ENCODE measurements at regions not wholly inside any gene's neighbourhood (a gene's known extent, or its start where the extent isn't known, plus 50 kb on each side); places are given as distances from the start of the nearest gene placed in this dataset.

GRCh38 chr6:67863346-67863745 is 771.7 kb upstream of the ADGRB3 start:
- no peak for ATAC-seq
- Histone ChIP-seq H3K9me3 (no peaks in the 10 kb centered on the region), H3K27ac (no peak overlapping the region), H3K4me3 (no peak overlapping the region), H3K4me2 (no peak overlapping the region), H3K4me1 (no peaks in the 10 kb centered on the region)
- TF ChIP-seq NPAS2 (CRISPR knock-in tag; IDR thresholded peaks at IDR 0.05; ENCODE audit: borderline replicate concordance) = no peak
- no peak for TF ChIP-seq BHLHE40 (IDR thresholded peaks at IDR 0.05; ENCODE audit: low read depth, low read length)
- TF ChIP-seq CTCF (IDR thresholded peaks at IDR 0.05) = no peak
- no peak for TF ChIP-seq RCOR1 (IDR thresholded peaks at IDR 0.05; ENCODE audit: low read depth, low read length)
- TF ChIP-seq POLR2A (IDR thresholded peaks at IDR 0.05; ENCODE audit: low read length) = no peak
- no peak for TF ChIP-seq PBX3 (IDR thresholded peaks at IDR 0.05)
- POLR2A ChIA-PET = no interaction called here
- CTCF ChIA-PET = no interaction called here
- WGBS (ENCODE audit: missing lambda C conversion rate) = 33% methylated on average over 2 of the region's 2 CpGs
- DNase-seq (ENCODE audit: low read depth in 1 of 2, low spot score in 1 of 2) = no peak
- no peak for FAIRE-seq

DNA sequence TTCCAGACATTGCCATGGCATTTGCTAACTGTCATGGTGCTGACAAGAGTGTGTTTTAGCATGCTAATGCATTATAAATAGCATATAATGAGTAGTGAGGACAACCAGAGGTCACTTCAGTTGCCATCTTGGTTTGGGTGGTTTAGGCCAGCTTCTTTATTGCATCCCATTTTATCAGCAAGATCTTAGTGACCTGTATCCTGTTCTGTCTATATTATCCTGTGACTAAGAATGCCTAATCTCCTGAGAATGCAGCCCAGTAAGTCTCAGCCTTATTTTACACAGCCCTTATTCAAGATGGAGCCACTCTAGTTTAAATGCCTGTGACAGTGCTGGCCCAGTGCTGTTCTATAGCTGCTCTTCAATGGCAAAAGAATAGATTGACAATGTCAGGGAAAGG is 781.0 kb upstream of the ADGRB3 start:
- H3K27ac ChIP-seq = no peak overlapping the region
- no peak overlapping the region for H3K4me2 ChIP-seq
- H3K9me3 ChIP-seq = no peaks in the 10 kb centered on the region
- DNase-seq (ENCODE audit: low read depth in 1 of 2, low spot score in 1 of 2) (no peak), ATAC-seq (no peak), FAIRE-seq (no peak)
- TF ChIP-seq ZNF302 (CRISPR knock-in tag; IDR thresholded peaks at IDR 0.05) = no peak
- no peak for TF ChIP-seq HDAC2 (IDR thresholded peaks at IDR 0.05)
- no peak for TF ChIP-seq SMC3 (IDR thresholded peaks at IDR 0.05)
- no peak for TF ChIP-seq ESRRA (IDR thresholded peaks at IDR 0.05; ENCODE audit: borderline replicate concordance, low read length)
- TF ChIP-seq CHD4 (IDR thresholded peaks at IDR 0.05; ENCODE audit: borderline replicate concordance) = no peak
- no peak for TF ChIP-seq FOSL2 (IDR thresholded peaks at IDR 0.05)
- no peak for TF ChIP-seq FOSL2 (CRISPR knock-in tag; IDR thresholded peaks at IDR 0.05)
- TF ChIP-seq EP300 (IDR thresholded peaks at IDR 0.05) = no peak
- no peak for TF ChIP-seq PHF8 (IDR thresholded peaks at IDR 0.05; ENCODE audit: borderline replicate concordance, low read depth)
- TF ChIP-seq HOXA7 (CRISPR knock-in tag; IDR thresholded peaks at IDR 0.05) = no peak
- no peak for TF ChIP-seq EHMT2 (IDR thresholded peaks at IDR 0.05; ENCODE audit: low read depth)
- no peak for TF ChIP-seq KDM1A (IDR thresholded peaks at IDR 0.05; ENCODE audit: low read depth)
- no peaks in the 10 kb centered on the region for H3K4me1 ChIP-seq
- POLR2A ChIA-PET = no interaction called here
- CTCF ChIA-PET = no interaction called here
- no peak overlapping the region for H3K4me3 ChIP-seq

DNA sequence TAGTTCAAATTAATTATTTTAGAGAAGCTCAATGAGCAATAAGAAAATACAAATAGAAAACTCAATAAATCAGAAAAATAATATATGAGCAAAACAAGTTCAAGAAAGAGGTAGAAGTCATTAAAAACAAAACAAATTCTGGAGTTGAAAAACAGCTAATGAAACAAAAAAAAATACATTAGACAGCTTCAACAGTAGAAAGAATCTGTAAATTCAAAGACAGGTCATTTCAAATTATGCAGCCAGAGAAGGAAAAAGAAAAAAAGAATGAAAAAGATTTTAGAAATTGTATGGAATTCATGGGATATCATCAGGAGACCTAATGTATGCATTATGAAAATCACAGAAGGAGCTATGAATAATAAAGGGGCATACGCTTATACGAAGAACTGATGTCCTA is 795.3 kb upstream of the ADGRB3 start:
- WGBS (ENCODE audit: missing lambda C conversion rate) = 44% methylated on average over 2 of the region's 2 CpGs
- CTCF ChIA-PET = no interaction called here

More for the DNA sequence above, 795.3 kb upstream of the ADGRB3 start:
- TF ChIP-seq TP53 (CRISPR knock-in tag; IDR thresholded peaks at IDR 0.05) (no peak), JUNB (IDR thresholded peaks at IDR 0.05) (no peak), ZSCAN20 (CRISPR knock-in tag; IDR thresholded peaks at IDR 0.05) (no peak), NR3C1 (IDR thresholded peaks at IDR 0.05) (no peak), CBX2 (IDR thresholded peaks at IDR 0.05; ENCODE audit: borderline replicate concordance, low read depth) (no peak), FOXS1 (CRISPR knock-in tag; IDR thresholded peaks at IDR 0.05) (no peak), BHLHE40 (IDR thresholded peaks at IDR 0.05; ENCODE audit: low read depth, low read length) (no peak), PBX3 (IDR thresholded peaks at IDR 0.05) (no peak), FOSL2 (IDR thresholded peaks at IDR 0.05) (no peak), FOSL2 (CRISPR knock-in tag; IDR thresholded peaks at IDR 0.05) (no peak), MYC (IDR thresholded peaks at IDR 0.05; ENCODE audit: borderline replicate concordance, low read length) (no peak), ESRRA (IDR thresholded peaks at IDR 0.05; ENCODE audit: borderline replicate concordance, low read length) (no peak), HOXB13 (CRISPR knock-in tag; IDR thresholded peaks at IDR 0.05; ENCODE audit: low read depth) (no peak), PHF8 (IDR thresholded peaks at IDR 0.05; ENCODE audit: borderline replicate concordance, low read depth) (no peak), FOSB (CRISPR knock-in tag; IDR thresholded peaks at IDR 0.05) (no peak), HOXB5 (CRISPR knock-in tag; IDR thresholded peaks at IDR 0.05) (no peak)
- Histone ChIP-seq H3K4me3 (no peak overlapping the region), H3K4me2 (no peak overlapping the region), H3K27ac (no peak overlapping the region), H3K9me3 (no peaks in the 10 kb centered on the region), H3K4me1 (no peaks in the 10 kb centered on the region)
- DNase-seq (ENCODE audit: low read depth in 1 of 2, low spot score in 1 of 2) = no peak
- FAIRE-seq = no peak
- no peak for ATAC-seq
- POLR2A ChIA-PET = no interaction called here

Measured in A549 (cell line).